ENCODE measurements at regions not wholly inside any gene's neighbourhood (a gene's known extent, or its start where the extent isn't known, plus 50 kb on each side); places are given as distances from the start of the nearest gene placed in this dataset.
"Not testable (repeated sequence)": the region's sequence is repeated elsewhere in the genome, so short reads cannot be mapped to it uniquely, and the experiment has no call there.

DNA sequence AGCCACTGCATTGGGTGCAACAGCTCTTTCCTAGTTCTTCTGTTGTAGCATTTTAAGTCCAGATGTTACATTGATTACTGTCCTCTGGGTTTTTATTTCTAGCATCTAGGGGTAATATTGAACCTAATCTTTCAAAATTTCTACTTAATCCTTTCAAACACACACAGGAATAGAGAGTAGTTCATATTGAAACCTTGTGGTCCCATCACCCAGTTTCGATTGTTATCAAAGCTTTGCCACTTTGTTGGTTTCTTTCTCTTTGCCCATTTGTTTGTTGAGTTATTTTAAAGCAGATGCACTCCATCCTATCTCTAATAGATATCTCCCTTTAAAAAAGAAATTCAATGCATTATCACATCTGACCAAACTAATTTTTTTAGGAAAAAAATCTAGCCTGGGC lies 422.9 kb upstream of the AMELY start:
- WGBS, 2 experiments (ENCODE audit: low coverage in 1 of 2, low lambda C conversion rate in 2 of 2, missing lambda C conversion rate in 2 of 2): 100% methylated on average over 1 of the region's 1 CpG
- DNase-seq: no peak
- in situ Hi-C loops (cut with MboI): loop anchor here (25.0 kb wide), 1 partner anchor 97 kb away; no protein-coding TSS in a partner anchor
- H3K4me3 ChIP-seq: no peak overlapping the region
- no peaks in the 10 kb centered on the region for H3K9me2 ChIP-seq (ENCODE audit: insufficient read depth)
- no peak for TF ChIP-seq EZH2phosphoT487 (IDR thresholded peaks at IDR 0.05; ENCODE audit: insufficient read depth, low read depth)
- TF ChIP-seq EZH2 (IDR thresholded peaks at IDR 0.05; ENCODE audit: insufficient read depth, poor library complexity, severe bottlenecking): no peak
- no peak overlapping the region for H3K27ac ChIP-seq
- no peak overlapping the region for H2AFZ ChIP-seq
- peaks cover 39% of the 10 kb centered on the region for H3K79me2 ChIP-seq (ENCODE audit: insufficient read depth)
- no peaks in the 10 kb centered on the region for H3F3A ChIP-seq (ENCODE audit: insufficient read depth)
- H3K9me3 ChIP-seq (ENCODE audit: low read depth): no peaks in the 10 kb centered on the region
- no peaks in the 10 kb centered on the region for H3K4me1 ChIP-seq (ENCODE audit: insufficient read depth)
- no peaks in the 10 kb centered on the region for H4K20me1 ChIP-seq (ENCODE audit: insufficient read depth)
- H3K27me3 ChIP-seq (replicated peaks; ENCODE audit: insufficient read depth): no peaks in the 10 kb centered on the region
- no peak overlapping the region for H3K9ac ChIP-seq
- peaks cover 10% of the 10 kb centered on the region; the same call in 1 of the 2 replicates for H3K36me3 ChIP-seq (ENCODE audit: low read depth)
- H3K4me2 ChIP-seq (ENCODE audit: unreplicated experiment): no peak overlapping the region

GRCh38 chrY:7326296-7327246 lies 415.0 kb upstream of the AMELY start:
- H3K4me1 ChIP-seq (ENCODE audit: insufficient read depth): no peaks in the 10 kb centered on the region
- in situ Hi-C loops (cut with MboI): loop anchor here (25.0 kb wide), 1 partner anchor 89 kb away; no protein-coding TSS in a partner anchor

DNA sequence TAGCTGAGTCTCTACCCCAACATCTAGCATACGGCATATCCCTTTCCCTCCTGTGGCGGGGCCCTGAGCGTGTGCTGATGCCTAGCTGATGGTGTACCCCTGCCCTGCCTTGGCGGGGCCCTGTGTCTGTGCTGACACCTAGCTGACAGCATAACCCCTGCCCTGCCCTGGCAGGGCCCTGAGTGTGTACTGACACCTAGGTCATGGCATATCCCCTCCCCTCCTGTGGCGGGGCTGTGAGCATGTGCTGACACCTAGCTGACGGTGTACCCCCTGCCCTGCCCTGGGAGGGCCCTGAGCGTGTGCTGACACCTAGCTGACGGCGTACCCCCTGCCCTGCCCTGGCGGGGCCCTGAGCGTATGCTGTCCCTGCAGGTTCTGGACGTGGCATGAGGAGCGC lies 414.0 kb upstream of the AMELY start:
- H3K36me3 ChIP-seq (ENCODE audit: low read depth): peaks cover 5% of the 10 kb centered on the region; the same call in 1 of the 2 replicates
- in situ Hi-C loops (cut with MboI): loop anchor here (25.0 kb wide), 1 partner anchor 88 kb away; no protein-coding TSS in a partner anchor
- no peak overlapping the region for H3K4me2 ChIP-seq (ENCODE audit: unreplicated experiment)
- H3K9ac ChIP-seq: no peak overlapping the region
- H3K4me1 ChIP-seq (ENCODE audit: insufficient read depth): no peaks in the 10 kb centered on the region
- no peak overlapping the region for H3K27ac ChIP-seq
- no peak for TF ChIP-seq EZH2phosphoT487 (IDR thresholded peaks at IDR 0.05; ENCODE audit: insufficient read depth, low read depth)
- no peaks in the 10 kb centered on the region for H4K20me1 ChIP-seq (ENCODE audit: insufficient read depth)
- H3K27me3 ChIP-seq (replicated peaks; ENCODE audit: insufficient read depth): no peaks in the 10 kb centered on the region
- H3K9me3 ChIP-seq (ENCODE audit: low read depth): no peaks in the 10 kb centered on the region
- 93 to 97% methylated on average over 6 to 7 of the region's 13 CpGs for WGBS, 2 experiments (ENCODE audit: low coverage in 1 of 2, low lambda C conversion rate in 2 of 2, missing lambda C conversion rate in 2 of 2)
- H3K9me2 ChIP-seq (ENCODE audit: insufficient read depth): no peaks in the 10 kb centered on the region
- no peak overlapping the region for H2AFZ ChIP-seq
- no peak for DNase-seq
- H3K4me3 ChIP-seq: no peak overlapping the region
- H3F3A ChIP-seq (ENCODE audit: insufficient read depth): no peaks in the 10 kb centered on the region
- peaks cover 84% of the 10 kb centered on the region for H3K79me2 ChIP-seq (ENCODE audit: insufficient read depth)

More at GRCh38 chrY:7326296-7327246, 415.0 kb upstream of the AMELY start:
- no peaks in the 10 kb centered on the region for H3F3A ChIP-seq (ENCODE audit: insufficient read depth)
- H3K9ac ChIP-seq: no peak overlapping the region
- H2AFZ ChIP-seq: no peak overlapping the region
- H3K9me3 ChIP-seq (ENCODE audit: low read depth): no peaks in the 10 kb centered on the region
- 81 to 100% methylated on average over 3 to 9 of the region's 9 CpGs for WGBS, 2 experiments (ENCODE audit: low coverage in 1 of 2, low lambda C conversion rate in 2 of 2, missing lambda C conversion rate in 2 of 2)
- no peaks in the 10 kb centered on the region for H4K20me1 ChIP-seq (ENCODE audit: insufficient read depth)
- H3K27ac ChIP-seq: no peak overlapping the region
- DNase-seq: no peak
- no peak overlapping the region for H3K4me2 ChIP-seq (ENCODE audit: unreplicated experiment)
- H3K9me2 ChIP-seq (ENCODE audit: insufficient read depth): no peaks in the 10 kb centered on the region
- H3K27me3 ChIP-seq (replicated peaks; ENCODE audit: insufficient read depth): no peaks in the 10 kb centered on the region
- no peak overlapping the region for H3K4me3 ChIP-seq
- H3K36me3 ChIP-seq (ENCODE audit: low read depth): peaks cover 6% of the 10 kb centered on the region; the same call in 1 of the 2 replicates
- TF ChIP-seq EZH2 (IDR thresholded peaks at IDR 0.05; ENCODE audit: insufficient read depth, poor library complexity, severe bottlenecking) (no peak), EZH2phosphoT487 (IDR thresholded peaks at IDR 0.05; ENCODE audit: insufficient read depth, low read depth) (no peak)
- peaks cover 83% of the 10 kb centered on the region for H3K79me2 ChIP-seq (ENCODE audit: insufficient read depth)

DNA sequence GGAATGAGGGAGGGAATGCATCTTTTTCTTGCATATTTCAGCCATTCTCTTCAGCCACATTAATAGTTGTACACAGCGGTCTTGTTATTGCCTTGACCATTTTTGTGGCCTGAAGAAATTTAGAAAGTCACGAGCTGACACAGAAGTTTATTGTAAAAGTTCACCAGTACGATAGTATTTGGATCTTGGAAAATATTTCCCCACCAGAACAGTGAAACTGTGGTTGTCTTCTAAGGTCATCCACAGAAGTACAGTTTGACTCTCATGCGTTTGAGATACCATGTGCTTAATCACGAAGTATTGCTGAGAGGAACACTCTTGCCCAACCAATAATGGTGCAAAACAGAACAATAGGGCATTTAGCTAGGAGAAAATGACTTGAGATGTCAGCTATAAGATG lies 409.2 kb upstream of the AMELY start:
- peaks cover 95% of the 10 kb centered on the region for H3K79me2 ChIP-seq (ENCODE audit: insufficient read depth)
- no peaks in the 10 kb centered on the region for H3K4me1 ChIP-seq (ENCODE audit: insufficient read depth)
- H3K36me3 ChIP-seq (ENCODE audit: low read depth): peaks cover 5% of the 10 kb centered on the region; the same call in 1 of the 2 replicates
- TF ChIP-seq EZH2 (IDR thresholded peaks at IDR 0.05; ENCODE audit: insufficient read depth, poor library complexity, severe bottlenecking): no peak
- TF ChIP-seq EZH2phosphoT487 (IDR thresholded peaks at IDR 0.05; ENCODE audit: insufficient read depth, low read depth): no peak
- H3K9me2 ChIP-seq (ENCODE audit: insufficient read depth): no peaks in the 10 kb centered on the region
- no peak overlapping the region for H3K9ac ChIP-seq
- WGBS, 2 experiments (ENCODE audit: low coverage in 1 of 2, low lambda C conversion rate in 2 of 2, missing lambda C conversion rate in 2 of 2): 63 to 86% methylated on average over 2 to 5 of the region's 5 CpGs
- H3K9me3 ChIP-seq (ENCODE audit: low read depth): no peaks in the 10 kb centered on the region
- no peak overlapping the region for H2AFZ ChIP-seq
- DNase-seq: no peak
- no peak overlapping the region for H3K4me2 ChIP-seq (ENCODE audit: unreplicated experiment)
- H3K4me3 ChIP-seq: no peak overlapping the region
- no peak overlapping the region for H3K27ac ChIP-seq
- no peaks in the 10 kb centered on the region for H3K27me3 ChIP-seq (replicated peaks; ENCODE audit: insufficient read depth)
- in situ Hi-C loops (cut with MboI): no loop called here
- H3F3A ChIP-seq (ENCODE audit: insufficient read depth): no peaks in the 10 kb centered on the region
- no peaks in the 10 kb centered on the region for H4K20me1 ChIP-seq (ENCODE audit: insufficient read depth)

- H3K27me3 ChIP-seq (replicated peaks; ENCODE audit: insufficient read depth); H3K4me1 ChIP-seq (ENCODE audit: insufficient read depth); H3F3A ChIP-seq (ENCODE audit: insufficient read depth); in situ Hi-C loops (cut with MboI); H3K9me3 ChIP-seq (ENCODE audit: low read depth); DNase-seq; H2AFZ ChIP-seq; H3K4me2 ChIP-seq (ENCODE audit: unreplicated experiment); H3K36me3 ChIP-seq (ENCODE audit: low read depth); H3K9me2 ChIP-seq (ENCODE audit: insufficient read depth); H3K9ac ChIP-seq; H4K20me1 ChIP-seq (ENCODE audit: insufficient read depth); H3K4me3 ChIP-seq; H3K27ac ChIP-seq: not testable (repeated sequence)
- H3K79me2 ChIP-seq (ENCODE audit: insufficient read depth): peaks cover 95% of the 10 kb centered on the region
- 96 to 100% methylated on average over 2 to 3 of the region's 4 CpGs for WGBS, 2 experiments (ENCODE audit: low coverage in 1 of 2, low lambda C conversion rate in 2 of 2, missing lambda C conversion rate in 2 of 2)
These were observed 408.6 kb upstream of the AMELY start for GRCh38 chrY:7320171-7320570.
